ENCODE measurements at regions not wholly inside any gene's neighbourhood (a gene's known extent, or its start where the extent isn't known, plus 50 kb on each side); places are given as distances from the start of the nearest gene placed in this dataset.

GRCh38 chr11:129302386-129303101 lies 73.1 kb upstream of the BARX2 start:
- no peaks in the 10 kb centered on the region for H3K4me1 Mint-ChIP-seq (ENCODE audit: low read depth)
- no peak overlapping the region for H3K4me3 Mint-ChIP-seq (ENCODE audit: low read depth)
- H3K27ac Mint-ChIP-seq = no peak overlapping the region
- no peak for DNase-seq (ENCODE audit: low spot score, unreplicated experiment)
- H3K36me3 Mint-ChIP-seq (ENCODE audit: insufficient read depth) = no peaks in the 10 kb centered on the region
- H3K9me3 Mint-ChIP-seq (ENCODE audit: low read depth) = no peaks in the 10 kb centered on the region
- no peaks in the 10 kb centered on the region for H3K27me3 Mint-ChIP-seq
- no peak for TF ChIP-seq CTCF (IDR thresholded peaks at IDR 0.05; ENCODE audit: unreplicated experiment)

GRCh38 chr11:129300099-129300498 lies 75.5 kb upstream of the BARX2 start:
- DNase-seq (ENCODE audit: low spot score, unreplicated experiment) = no peak
- no peaks in the 10 kb centered on the region for H3K9me3 Mint-ChIP-seq (ENCODE audit: low read depth)
- no peaks in the 10 kb centered on the region for H3K36me3 Mint-ChIP-seq (ENCODE audit: insufficient read depth)
- H3K27ac Mint-ChIP-seq = no peak overlapping the region
- H3K4me3 Mint-ChIP-seq (ENCODE audit: low read depth) = no peak overlapping the region
- TF ChIP-seq CTCF (IDR thresholded peaks at IDR 0.05; ENCODE audit: unreplicated experiment) = no peak
- H3K4me1 Mint-ChIP-seq (ENCODE audit: low read depth) = no peaks in the 10 kb centered on the region
- H3K27me3 Mint-ChIP-seq = peaks cover 6% of the 10 kb centered on the region

GRCh38 chr11:129298988-129299387 lies 76.7 kb upstream of the BARX2 start:
- H3K27ac Mint-ChIP-seq = no peak overlapping the region
- peaks cover 10% of the 10 kb centered on the region for H3K27me3 Mint-ChIP-seq
- no peaks in the 10 kb centered on the region for H3K36me3 Mint-ChIP-seq (ENCODE audit: insufficient read depth)
- H3K4me3 Mint-ChIP-seq (ENCODE audit: low read depth) = no peak overlapping the region
- no peak for TF ChIP-seq CTCF (IDR thresholded peaks at IDR 0.05; ENCODE audit: unreplicated experiment)
- no peak for DNase-seq (ENCODE audit: low spot score, unreplicated experiment)
- H3K9me3 Mint-ChIP-seq (ENCODE audit: low read depth) = no peaks in the 10 kb centered on the region
- no peaks in the 10 kb centered on the region for H3K4me1 Mint-ChIP-seq (ENCODE audit: low read depth)

GRCh38 chr11:129295746-129296145 lies 79.9 kb upstream of the BARX2 start:
- Mint-ChIP-seq H3K9me3 (ENCODE audit: low read depth) (no peaks in the 10 kb centered on the region), H3K27me3 (peaks cover 13% of the 10 kb centered on the region), H3K36me3 (ENCODE audit: insufficient read depth) (no peaks in the 10 kb centered on the region), H3K4me3 (ENCODE audit: low read depth) (no peak overlapping the region), H3K27ac (no peak overlapping the region), H3K4me1 (ENCODE audit: low read depth) (peaks cover 19% of the 10 kb centered on the region)
- TF ChIP-seq CTCF (IDR thresholded peaks at IDR 0.05; ENCODE audit: unreplicated experiment) = no peak
- no peak for DNase-seq (ENCODE audit: low spot score, unreplicated experiment)

- no peak overlapping the region for H3K27ac Mint-ChIP-seq
- no peaks in the 10 kb centered on the region for H3K9me3 Mint-ChIP-seq (ENCODE audit: low read depth)
- H3K36me3 Mint-ChIP-seq (ENCODE audit: insufficient read depth) = no peaks in the 10 kb centered on the region
- no peak for DNase-seq (ENCODE audit: low spot score, unreplicated experiment)
- H3K27me3 Mint-ChIP-seq = peaks cover 13% of the 10 kb centered on the region
- TF ChIP-seq CTCF (IDR thresholded peaks at IDR 0.05; ENCODE audit: unreplicated experiment) = no peak
- no peak overlapping the region for H3K4me3 Mint-ChIP-seq (ENCODE audit: low read depth)
- H3K4me1 Mint-ChIP-seq (ENCODE audit: low read depth) = peaks cover 43% of the 10 kb centered on the region
Observed at GRCh38 chr11:129292771-129293170, 82.9 kb upstream of the BARX2 start.

Data from progenitor cell of endocrine pancreas (in vitro differentiated cells).